ENCODE measurements at regions not wholly inside any gene's neighbourhood (a gene's known extent, or its start where the extent isn't known, plus 50 kb on each side); places are given as distances from the start of the nearest gene placed in this dataset.

DNA sequence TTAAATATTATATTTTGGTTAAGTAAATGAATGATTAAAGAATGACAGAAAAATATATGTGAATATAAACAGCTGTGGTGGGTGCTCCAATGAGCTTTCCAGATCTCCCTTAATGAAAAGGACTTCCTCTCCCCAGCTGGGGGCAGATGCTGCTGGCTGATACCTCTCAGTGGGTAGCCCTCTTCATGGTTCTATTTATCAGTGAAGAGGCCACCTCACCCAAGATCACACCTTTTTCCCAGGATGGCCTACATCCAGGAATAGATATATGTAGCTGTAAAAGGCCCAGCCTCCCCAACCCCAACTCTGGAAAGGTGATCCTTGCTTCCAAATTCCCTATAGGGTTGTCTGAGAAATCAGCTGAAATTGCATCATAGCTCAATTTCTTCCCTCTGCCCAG, 135.2 kb upstream of the ACVR2A start:
- no peak for DNase-seq

DNA sequence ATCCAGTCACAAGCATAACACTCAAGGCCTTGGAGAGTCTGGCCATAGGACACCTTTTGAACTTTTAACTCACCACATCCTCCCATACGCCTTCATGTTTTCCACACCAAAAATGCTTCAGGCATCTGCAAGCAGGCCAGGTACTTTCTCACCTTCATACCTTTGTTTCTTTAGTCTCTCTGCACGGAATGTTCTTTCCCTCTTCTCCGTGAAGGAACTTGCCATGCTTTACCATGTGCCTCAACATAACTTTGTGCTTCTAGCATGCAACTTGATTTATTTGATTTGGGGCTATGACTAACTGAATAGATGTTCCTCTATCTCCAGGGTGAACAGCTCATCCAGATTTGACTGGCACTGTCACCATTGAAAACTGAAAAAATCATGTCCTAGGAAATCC, 141.7 kb upstream of the ACVR2A start:
- DNase-seq = no peak

DNA sequence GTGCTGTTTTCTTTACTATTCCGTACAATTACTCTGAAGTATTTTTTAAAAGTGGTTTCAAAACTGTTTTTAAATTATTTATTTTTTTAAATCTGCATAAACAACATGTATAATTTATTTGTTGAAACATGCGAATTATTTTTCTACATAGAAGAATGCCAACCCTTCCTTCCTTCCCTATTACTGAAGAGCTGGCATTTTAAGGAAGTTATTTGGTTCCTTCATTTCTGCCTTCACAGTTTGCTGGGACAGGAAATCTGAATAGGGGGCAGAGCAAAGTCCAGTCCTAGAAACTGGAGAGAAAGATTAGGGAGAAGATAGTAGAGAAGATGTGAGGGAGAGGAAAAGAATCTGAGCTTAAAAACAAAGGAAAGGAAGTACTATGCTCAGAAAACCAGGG, 146.7 kb upstream of the ACVR2A start:
- DNase-seq = no peak

DNA sequence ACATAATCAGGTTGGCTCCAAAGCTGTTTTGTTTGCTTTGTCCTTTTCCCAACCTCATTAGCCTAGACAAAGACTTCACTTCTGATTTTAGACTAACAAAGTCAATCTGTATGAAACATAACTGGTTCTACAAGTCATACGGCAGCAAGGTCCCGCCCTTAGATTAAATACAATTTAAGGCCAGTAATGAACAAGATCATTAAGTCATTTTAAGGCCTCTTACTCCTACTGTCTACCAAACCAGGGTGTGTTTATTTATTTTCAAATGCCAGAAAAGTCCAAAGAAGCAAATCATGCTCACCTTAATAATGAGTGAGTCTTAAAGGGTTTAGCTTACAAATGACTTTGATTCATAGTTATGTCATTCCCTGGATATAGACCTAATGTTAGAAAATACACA, 148.4 kb upstream of the ACVR2A start:
- no peak for DNase-seq

DNA sequence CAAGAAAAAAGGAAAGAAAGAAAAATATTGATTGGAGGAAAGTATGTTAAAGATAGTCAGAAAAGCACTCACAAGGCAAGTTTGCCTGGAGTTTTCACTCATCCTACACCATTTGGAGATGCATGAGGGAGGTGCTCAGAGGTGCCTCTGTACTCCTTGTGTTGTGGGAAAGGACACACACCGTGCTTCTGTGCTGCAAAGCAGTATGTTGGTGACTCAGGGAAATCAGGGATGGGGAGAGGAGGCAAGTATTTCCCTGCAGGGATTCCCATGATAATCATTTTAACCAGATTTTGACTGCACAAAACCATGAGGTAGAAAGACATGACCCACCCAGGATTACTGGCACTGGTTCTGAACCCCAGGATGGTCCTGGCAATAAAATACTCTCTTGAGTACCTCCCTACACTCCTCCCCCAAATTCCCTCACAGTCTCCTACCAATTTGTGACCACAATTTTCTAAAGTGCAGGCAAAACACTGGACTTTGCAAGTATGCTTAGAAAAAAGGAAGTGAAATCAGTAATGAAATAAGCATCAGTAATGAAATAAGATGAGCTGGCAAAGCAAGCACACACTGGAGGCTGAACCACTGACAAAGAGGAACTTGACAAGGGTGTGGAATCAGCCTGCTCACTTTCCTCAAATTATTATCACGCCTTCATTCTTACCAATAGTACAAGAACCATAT, 155.5 kb upstream of the ACVR2A start:
- peak; percentile 3 for DNase-seq

DNA sequence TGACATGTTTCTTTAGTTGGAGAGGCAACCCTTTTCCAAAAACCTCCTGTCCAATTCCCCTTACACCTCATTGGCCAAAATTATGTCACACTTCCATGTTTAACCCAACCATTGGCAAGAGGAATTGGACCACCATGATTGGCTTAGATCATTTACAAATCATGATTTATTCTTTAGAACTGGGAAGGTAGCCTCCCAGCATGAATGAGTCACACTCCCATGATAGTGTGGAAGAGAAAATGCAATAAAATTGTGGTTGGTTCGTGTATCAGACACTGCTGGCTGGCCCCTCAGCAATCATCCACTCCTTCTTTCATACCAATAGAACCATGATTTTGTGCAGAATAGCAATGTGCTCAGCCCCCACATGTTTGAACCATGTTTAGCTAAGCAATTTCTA, 156.6 kb upstream of the ACVR2A start:
- no peak for DNase-seq

DNA sequence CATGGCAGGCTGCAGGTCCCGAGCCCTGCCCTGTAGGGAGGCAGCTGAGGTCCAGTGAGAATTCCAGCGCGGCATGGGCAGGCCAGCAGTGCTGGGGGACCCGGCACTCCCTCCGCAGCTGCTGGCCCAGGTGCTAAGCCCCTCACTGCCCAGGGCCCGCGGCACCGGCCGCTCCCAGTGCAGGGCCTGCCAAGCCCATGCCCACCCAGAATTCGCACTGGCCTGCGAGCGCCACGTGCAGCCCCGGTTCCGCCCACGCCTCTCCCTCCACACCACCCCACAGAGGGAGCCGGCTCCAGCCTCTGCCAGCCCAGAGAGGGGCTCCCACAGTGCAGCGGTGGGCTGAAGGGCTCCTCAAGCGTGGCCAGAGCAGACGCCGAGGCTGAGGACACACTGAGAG, 158.5 kb upstream of the ACVR2A start:
- no peak for DNase-seq

DNA sequence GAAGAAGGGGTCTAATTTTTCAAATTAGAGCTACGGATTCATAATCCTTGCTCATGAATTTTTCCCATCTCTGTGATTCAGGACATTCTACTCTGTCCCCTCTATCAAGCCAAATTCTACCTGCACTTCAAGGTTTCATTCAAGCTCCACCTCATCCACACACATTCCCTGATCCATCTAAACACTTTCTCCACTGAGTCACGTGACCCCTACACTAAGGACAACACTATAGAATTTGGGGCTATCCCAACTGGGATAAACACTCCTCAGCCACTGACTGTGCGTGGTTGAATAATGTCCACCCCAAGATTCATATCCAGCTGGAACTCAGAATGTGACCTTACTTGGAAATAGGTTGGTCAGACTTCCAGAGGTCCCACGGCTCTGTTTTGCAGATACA, 159.9 kb upstream of the ACVR2A start:
- no peak for DNase-seq

DNA sequence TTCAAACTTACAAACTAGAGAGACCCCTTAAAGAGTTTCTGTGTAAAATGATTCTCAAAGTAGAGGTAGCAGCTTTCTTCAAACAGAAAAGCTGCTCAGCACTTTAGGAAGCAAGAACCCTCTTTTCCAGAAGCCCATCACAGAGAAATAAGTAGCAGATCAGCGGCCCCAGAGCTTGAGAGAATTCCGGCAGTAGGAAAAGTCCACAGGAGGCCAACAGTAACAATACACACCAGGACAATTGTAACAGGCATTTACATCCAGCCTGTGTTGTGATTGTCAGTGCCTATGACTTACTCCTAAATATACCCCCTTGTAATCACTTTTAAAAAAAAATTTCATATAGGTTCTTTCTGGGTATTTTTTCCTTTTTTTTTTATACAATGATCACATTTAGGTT, 161.4 kb upstream of the ACVR2A start:
- no peak for DNase-seq

DNA sequence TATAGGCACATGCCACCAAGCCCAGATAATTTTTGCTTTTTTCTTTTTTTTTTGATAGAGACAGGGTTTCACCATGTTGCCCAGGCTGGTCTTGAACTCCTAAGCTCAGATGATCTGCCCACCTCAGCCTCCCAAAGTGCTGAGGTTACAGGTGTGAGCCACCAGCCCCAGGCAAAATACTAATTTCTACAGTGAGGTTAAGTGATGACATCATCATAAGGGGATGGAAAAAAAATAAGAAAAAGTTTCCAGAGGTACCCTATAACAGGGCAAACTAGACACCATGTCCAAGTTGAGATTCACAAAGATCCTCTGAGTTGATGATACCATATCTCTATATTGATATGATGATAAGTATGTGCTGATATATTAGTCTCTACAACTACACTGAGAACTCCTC, 163.7 kb upstream of the ACVR2A start:
- DNase-seq = no peak

DNA sequence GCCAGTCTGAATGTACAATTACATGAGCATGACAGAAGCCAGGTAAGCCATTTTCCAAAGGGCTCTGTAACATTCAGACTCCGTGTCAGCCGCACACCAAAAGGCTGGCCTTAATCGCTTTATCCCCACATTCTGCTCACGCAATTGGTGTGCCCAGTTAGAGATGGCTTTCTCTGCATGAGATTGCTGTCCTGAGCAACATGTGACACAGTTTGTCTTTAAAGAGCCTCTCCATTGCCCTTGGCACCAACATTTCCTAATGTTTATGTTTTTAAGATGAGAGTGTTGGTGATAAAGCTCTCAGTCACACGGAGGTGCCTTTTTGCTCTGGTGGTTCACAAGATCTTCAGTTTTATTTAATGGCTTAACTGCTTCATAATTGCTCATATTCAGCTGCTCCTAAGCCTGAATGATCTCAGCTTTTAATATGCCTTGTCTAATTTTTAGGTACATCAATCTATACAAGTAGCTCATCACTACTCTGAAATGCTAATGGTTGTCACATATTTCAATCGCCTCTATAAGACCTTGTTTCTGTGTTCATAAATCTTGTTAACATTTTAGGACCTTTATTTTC, 164.8 kb upstream of the ACVR2A start:
- DNase-seq = no peak

DNA sequence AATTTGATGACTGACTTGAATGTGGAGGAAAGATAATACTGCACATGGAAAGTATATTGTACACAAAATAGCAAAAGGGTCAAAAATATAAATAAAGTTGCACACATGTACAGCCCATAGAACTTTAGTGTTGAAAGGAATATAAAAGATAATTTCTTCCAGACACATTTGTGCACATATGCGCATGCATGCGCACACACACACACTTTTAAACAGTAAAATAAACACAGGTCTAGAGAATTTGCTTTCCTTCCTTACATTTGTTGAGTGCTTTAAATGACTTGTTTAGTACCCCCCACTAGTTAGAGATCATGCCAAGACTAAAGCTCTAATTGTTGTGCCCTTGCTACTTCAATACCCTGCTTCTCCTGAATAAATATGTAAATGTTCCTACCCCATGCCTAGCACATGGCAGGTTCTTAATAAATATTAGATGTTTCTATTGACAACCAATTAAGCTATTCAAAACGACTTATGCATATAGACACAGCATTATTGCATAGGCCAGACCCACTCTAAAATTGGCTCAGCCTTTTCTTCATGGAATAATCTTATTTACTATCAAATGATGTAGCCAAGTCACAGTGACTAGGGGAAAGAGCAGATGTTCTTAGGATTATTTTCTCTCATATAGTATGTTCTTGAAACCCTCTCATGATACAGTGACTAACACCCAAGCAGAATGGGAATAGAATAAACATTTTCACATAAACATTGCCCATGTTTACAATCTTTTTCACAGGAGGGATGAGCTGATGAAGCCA, 165.5 kb upstream of the ACVR2A start:
- DNase-seq = no peak

DNA sequence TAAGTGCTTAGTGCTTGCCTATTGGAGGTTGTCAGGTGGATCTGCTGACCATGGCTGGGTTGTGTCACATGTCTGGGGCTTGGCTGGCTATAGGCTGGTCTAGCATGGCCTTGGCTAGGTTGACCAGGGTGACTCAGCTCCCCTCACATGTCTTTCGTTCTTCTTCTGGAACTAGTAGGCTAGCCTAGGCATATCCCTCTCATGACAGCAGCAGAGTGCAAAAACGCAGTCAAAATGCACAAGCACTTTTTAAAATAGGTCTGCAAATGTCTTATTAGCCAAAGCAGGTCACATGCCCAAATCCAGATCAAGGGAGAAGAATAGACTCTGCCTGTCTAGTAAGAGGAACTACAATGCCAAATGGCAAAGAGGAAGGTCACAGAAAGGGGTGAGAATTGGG, 179.7 kb upstream of the ACVR2A start:
- no peak for DNase-seq

DNA sequence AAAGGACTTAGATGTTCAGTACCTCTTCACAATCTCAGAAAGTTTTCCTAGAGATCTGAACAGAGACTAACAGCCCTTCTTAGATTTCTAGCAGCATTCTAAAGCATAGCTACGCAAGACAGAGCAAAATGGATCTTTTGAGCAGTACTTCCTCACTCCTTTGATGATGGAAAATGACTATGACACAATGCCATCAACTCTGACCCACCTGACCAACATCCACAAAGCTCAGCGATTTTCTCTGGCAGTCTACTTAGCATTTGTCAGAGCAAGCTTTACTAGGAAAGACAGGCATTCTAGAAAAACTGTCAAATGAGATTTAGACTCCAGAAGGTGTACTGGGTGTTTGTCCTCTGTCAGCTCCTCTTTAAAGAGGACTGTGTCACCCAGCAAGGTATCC, 180.9 kb upstream of the ACVR2A start:
- DNase-seq = peak; percentile 39

DNA sequence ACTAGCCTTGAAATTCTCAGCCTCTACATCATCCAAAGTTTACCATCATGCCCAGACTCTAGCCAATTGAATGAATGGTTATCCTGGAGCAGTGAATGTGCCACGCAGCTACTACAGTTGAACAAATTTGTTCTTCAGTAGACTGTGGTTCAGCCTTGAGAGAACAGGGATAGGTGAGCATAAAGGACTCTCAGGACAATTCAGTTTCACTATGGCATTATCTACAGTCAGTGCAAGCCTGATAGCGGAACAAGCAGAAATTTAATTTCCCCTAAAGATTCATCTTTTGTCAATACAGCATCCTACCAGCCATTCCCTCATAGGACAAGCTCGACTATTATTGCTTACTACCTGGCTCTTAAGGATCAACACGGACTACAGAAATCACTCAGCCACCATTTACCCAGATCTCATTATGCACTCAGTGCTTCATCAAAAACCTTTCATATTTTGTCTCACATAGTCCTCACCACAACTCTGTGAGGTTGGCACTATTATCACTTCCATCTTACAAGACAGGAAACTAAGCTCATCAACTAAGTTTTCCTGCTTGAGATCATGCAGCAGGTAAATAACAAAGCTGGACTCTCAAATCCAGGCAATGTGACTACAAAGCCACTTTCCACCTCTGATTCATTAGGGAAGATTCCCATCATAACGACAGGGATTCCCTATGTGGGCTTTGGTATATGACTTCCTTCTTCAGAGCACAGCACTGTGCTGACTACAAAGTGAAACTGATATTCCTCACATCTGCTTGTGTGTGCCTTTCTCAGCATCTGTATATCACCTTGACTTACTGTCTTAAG, 181.5 kb upstream of the ACVR2A start:
- peak; percentile 50 for DNase-seq

DNA sequence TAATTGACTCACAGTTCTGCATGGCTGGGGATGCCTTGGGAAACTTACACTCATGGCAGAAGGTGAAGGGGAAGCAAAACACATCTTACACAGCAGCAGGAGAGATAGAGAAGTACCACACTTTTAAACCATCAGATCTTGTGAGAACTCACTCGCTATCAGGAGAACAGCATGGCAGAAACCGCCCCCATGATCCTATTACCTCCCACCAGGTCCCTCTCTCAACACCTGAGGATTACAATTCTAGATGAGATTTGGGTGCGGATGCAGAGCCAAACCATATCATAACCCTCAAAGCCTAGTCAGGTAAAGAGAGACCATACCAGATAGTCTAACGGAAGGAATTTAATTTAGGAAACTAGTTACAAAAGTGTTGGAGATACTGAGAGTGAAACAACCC, 182.6 kb upstream of the ACVR2A start:
- DNase-seq = no peak

DNA sequence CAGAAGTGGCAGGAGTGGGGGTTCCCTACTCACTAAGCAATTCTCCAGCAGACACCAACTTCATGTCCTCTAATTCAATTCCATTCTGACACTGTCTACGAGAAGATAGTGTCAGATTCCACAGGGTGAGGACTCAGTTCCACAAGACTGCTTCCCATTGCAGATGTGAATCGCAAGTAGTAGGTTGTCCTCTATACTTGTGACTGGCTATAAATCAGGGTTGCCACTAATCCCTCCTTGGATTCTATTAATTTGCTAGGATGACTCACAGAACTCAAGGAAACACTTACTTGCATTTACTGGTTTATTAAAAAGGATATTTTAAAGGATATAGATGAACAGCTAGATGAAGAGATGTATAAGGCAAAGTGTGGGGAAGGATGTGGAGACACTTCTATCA, 184.1 kb upstream of the ACVR2A start:
- DNase-seq = no peak

DNA sequence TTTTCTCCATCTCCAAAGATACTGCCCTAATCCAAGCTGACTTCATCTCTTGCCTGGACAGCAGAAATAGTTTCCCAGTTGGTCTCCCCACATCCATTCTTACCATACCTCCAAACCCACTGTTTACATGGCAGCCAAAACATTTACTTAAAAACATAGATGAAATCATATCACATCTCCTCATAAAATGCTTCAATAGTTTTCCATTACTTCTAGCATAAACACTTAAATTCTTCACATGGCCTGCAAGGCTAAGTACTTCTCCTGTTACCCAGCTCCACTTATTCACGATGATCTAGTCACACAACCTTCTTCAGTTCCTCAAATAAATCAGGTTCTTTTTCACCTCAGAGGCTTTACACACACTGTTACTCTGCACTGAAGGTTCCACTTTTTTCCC, 185.8 kb upstream of the ACVR2A start:
- DNase-seq = no peak

DNA sequence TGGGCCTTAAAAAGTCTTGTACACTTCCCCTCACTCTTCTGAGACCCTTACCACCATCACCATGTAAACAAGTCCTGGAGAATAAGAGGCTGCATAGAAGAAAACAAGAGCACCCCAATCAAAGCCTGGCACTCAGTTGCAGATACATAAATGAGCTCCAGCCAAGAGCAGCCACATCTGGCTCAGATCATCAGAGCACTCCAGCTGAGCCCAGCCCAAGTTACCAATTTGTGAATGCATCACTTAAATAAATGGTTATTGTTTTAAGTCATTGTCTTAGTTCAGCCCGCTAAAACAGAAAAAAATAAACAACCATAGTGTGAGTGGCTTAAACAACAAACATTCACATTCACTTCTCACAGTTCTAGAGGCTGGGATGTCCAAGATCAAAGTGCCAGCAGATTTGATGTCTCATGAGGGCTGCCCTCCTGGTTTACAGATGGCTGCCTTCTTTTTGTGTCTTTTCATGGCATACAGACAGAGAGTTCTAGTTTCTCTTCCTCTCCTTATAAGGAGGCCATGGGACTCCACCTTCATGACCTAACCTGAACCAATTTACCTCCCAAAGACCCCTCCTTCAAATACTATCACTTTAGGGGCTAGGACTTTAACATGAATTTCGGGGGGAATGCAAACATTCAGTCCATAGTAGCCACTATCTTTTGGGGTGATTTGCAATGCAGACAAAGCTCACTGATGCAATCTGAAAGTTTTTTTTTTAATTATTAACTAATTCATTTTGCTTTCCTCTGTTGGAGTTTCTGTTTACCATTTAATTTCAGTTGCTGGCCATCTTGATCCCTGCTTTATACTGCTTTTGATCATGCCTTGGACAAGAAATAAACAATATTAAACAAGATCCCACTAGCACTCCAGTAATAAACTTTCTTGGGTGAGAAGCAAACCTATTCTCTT, 187.5 kb upstream of the ACVR2A start:
- no peak for DNase-seq

DNA sequence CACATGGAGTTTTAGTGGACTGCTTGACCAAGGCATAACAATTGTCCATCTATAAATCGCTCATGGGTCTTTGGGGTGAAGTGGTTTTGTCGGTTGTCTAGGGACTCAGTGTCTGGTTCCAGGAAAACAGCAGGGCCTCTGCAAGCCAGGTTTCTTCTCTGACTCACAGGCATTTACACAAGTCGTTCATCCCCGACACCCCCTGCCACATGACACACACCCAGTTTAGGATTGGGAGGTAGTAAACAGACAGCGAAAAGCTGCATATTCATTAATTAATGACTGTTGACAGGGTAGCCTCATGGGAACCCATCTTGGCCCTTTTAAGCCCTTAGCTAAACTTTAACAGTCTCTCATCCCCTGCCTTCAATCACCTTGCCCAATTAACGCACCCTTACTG, 194.8 kb upstream of the ACVR2A start:
- no peak for DNase-seq

DNA sequence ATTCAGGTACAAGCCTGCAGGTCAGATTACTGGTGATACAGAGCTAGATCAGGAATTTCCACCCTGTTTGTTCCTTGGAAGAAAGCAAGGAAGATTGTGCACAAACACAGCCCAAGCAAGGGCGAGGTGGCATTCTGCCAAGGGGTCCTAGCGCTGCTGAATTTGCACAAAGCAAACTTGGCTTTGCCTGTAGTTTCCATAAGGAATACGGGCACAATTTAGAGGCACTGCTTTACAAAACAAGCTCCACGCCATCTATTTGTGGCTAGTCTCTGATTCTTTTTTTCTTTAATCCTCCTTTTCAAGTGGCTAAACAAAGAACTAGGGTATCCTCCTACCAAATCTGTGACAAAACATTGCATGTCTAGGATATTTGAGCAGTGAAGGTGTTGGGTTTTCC, 195.5 kb upstream of the ACVR2A start:
- no peak for DNase-seq

DNA sequence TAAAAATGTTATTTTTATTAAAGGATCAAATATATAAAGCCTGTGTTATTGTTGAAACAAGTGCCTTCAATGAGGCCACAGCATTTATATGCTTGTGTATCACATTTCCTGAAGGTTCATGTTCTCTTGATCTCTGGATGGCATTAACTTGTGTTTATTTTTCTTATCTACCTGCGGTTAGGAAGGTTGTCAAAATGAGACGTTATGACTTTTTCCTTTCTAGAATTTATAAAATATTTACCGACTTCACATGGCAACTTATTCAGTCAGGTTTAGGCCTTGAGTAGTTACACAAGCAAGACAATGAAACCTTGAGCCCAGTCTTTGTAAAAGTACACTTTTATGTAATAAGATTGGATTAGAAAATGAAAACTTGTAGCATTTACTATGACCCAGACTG, 196.4 kb upstream of the ACVR2A start:
- DNase-seq = no peak

DNA sequence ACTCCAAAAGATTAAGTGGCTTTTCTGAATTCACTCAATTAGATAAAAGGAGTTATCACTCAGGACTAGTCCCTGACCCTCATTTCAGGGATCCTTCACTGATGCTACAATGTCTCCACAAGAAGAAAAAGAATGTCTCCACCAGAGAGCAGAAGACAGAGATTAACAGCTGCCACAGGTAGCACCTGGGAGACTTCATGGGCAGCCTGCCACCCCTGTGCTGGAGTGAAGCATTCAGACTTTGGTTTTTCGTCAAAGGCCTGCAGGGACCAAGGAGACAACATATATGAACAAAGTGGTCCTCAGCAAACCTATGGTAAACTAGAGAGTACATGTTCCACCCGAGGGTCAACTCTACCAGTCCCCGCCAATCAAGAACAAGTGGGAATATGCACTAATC, 197.0 kb upstream of the ACVR2A start:
- DNase-seq = no peak

Measured in CD4-positive, alpha-beta T cell treated with Interleukin-10 for 1 hour (primary cell).